WERI-Rb-1 (cell line): ENCODE measurements at regions not wholly inside any gene's neighbourhood (a gene's known extent, or its start where the extent isn't known, plus 50 kb on each side); places are given as distances from the start of the nearest gene placed in this dataset.

Experiments
- DNase-seq: peaks from one replicate; pipeline ENCODE4 v3.0.0-alpha.2; 2020
- H3K27ac ChIP-seq: fragments of 250-450 bp; sonication (Bioruptor Pico); 2 replicates; pipeline ENCODE4 v1.5.1; 2020; ENCODE audit warnings: mild to moderate bottlenecking, moderate library complexity
- H3K27me3 ChIP-seq: fragments of 250-450 bp; sonication (Bioruptor Pico); 2 replicates; pipeline ENCODE4 v1.5.1; 2021; ENCODE audit warnings: mild to moderate bottlenecking, low read depth, moderate library complexity; ENCODE audit not compliant: insufficient read depth, severe bottlenecking
- H3K36me3 ChIP-seq: fragments of 250-450 bp; sonication (Bioruptor Pico); 2 replicates; pipeline ENCODE4 v1.5.1; 2020; ENCODE audit warnings: mild to moderate bottlenecking, moderate library complexity
- H3K4me3 ChIP-seq: 2 replicates; pipeline ENCODE4 v1.5.1; 2011; ENCODE audit warnings: low read depth, mild to moderate bottlenecking, control low read depth, low read length
- H3K9me3 ChIP-seq: fragments of 250-450 bp; sonication (Bioruptor Pico); 2 replicates; pipeline ENCODE4 v1.5.1; 2021; ENCODE audit warnings: mild to moderate bottlenecking, moderate library complexity; ENCODE audit not compliant: severe bottlenecking
- TF ChIP-seq, protein P1 (sequence below): IDR thresholded peaks from 2 replicates; pipeline ENCODE4 v1.5.1; 2011; ENCODE audit warnings: low read depth, mild to moderate bottlenecking, control low read depth, inconsistent platforms, low read length

DNA sequence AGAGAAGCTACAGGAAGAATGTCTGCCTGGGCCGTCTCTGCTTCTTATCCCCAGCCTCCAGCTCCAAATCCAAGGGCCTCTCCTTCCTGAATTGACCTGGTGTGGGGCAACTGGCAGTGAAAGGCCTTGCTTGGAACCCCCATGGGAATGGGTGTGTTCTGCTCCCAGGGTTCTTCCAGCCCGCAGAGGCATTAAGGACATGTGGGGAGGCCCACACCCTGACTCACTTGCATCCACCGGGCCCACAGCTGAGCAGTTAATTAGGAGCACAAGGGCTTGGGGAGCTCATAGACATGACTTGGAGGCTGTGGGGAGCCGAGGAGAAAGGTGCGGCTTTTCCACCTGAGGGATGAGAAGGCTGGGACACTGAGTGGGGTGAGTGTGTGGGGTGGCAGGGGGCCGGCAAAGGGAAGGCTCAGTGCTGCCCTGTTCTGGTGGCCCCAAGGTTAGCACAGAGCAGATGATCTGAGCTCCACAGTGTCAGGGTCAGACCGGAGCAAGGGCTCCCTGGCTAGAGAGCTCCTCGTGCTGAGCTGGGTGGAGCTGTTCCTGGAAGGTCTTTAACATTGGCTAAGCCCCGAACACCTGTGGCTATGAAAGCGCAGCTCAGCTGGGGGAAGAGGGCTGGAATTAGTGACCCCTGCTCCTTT lies 64.5 kb upstream of the NECTIN1 start:
- DNase-seq: peak; percentile 74
- Histone ChIP-seq H3K27me3 (no peaks in the 10 kb centered on the region), H3K9me3 (no peaks in the 10 kb centered on the region), H3K36me3 (no peaks in the 10 kb centered on the region), H3K4me3 (no peak overlapping the region), H3K27ac (no peak overlapping the region)
- TF ChIP-seq, protein P1, sequence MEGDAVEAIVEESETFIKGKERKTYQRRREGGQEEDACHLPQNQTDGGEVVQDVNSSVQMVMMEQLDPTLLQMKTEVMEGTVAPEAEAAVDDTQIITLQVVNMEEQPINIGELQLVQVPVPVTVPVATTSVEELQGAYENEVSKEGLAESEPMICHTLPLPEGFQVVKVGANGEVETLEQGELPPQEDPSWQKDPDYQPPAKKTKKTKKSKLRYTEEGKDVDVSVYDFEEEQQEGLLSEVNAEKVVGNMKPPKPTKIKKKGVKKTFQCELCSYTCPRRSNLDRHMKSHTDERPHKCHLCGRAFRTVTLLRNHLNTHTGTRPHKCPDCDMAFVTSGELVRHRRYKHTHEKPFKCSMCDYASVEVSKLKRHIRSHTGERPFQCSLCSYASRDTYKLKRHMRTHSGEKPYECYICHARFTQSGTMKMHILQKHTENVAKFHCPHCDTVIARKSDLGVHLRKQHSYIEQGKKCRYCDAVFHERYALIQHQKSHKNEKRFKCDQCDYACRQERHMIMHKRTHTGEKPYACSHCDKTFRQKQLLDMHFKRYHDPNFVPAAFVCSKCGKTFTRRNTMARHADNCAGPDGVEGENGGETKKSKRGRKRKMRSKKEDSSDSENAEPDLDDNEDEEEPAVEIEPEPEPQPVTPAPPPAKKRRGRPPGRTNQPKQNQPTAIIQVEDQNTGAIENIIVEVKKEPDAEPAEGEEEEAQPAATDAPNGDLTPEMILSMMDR: peak; percentile 71

DNA sequence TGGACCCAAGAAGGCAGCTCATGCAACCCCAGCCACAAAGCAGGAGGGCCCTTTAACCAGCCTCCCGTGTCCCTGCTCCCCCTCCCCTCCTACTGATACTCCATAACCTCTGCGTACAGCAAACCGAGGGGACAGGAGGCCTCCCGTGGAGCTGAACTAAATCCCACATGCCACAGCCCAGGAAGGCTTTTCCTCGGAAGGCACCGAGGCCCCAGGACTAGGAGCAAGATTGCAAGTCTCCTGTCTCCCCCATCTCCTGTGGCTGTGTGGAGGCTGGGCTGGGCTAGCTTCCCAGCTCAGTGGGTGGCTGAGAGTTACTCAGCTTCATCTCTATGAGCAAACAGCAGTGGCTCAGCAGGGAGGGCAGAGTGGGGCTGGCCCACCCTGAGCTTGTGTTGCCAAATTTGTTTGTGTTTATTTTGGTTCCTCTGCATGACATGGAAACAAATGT lies 62.7 kb upstream of the NECTIN1 start:
- TF ChIP-seq, protein P1: no peak
- no peaks in the 10 kb centered on the region for H3K27me3 ChIP-seq
- DNase-seq: peak; percentile 50
- H3K27ac ChIP-seq: peak overlapping the region; percentile 19
- no peaks in the 10 kb centered on the region for H3K9me3 ChIP-seq
- H3K4me3 ChIP-seq: no peak overlapping the region
- H3K36me3 ChIP-seq: no peaks in the 10 kb centered on the region

DNA sequence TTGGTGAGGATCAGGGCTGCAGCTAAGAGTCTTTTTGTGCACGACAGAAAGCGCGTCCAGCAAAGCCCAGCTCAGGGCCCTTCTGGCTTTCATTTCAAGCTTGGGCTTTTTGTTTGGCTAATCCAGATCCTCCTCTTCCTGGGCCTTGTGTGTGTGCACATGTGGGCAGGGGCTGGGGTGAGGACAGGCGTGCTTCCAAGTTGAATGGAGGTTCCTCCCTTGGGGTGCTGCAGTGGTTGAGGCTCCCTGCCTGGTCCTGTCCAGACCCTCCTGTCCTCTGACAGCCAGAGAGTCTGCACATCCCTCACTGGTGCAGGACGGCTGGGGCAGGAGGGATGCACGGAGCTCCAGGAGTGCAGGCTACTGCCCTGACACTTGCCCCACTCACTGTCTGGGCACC lies 62.0 kb upstream of the NECTIN1 start:
- Histone ChIP-seq H3K27ac (peak overlapping the region; percentile 19), H3K9me3 (no peaks in the 10 kb centered on the region), H3K36me3 (no peaks in the 10 kb centered on the region), H3K4me3 (no peak overlapping the region), H3K27me3 (no peaks in the 10 kb centered on the region)
- TF ChIP-seq, protein P1: no peak
- peak; percentile 27 for DNase-seq

DNA sequence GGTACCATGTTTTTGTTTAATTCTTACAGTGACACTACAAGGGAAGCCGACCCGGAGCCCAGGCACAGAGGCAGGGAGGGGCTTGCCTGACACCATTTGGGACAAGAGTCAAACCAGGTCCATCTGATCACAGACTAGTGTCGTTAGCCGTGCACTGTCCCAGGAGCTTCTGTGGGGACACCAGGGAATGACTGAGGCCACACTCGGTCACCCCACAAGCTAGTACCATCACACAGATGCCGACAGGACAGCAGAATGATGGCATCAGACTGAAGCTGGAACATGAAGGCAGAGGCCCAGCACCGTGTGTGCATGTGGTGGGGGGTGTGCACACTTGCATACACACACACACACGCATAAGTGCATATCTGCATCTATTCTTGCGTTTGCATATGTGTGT lies 61.5 kb upstream of the NECTIN1 start:
- H3K27me3 ChIP-seq: no peaks in the 10 kb centered on the region
- no peak for DNase-seq
- H3K36me3 ChIP-seq: no peaks in the 10 kb centered on the region
- H3K9me3 ChIP-seq: no peaks in the 10 kb centered on the region
- TF ChIP-seq, protein P1: no peak
- no peak overlapping the region for H3K4me3 ChIP-seq
- H3K27ac ChIP-seq: peak overlapping the region; percentile 19

DNA sequence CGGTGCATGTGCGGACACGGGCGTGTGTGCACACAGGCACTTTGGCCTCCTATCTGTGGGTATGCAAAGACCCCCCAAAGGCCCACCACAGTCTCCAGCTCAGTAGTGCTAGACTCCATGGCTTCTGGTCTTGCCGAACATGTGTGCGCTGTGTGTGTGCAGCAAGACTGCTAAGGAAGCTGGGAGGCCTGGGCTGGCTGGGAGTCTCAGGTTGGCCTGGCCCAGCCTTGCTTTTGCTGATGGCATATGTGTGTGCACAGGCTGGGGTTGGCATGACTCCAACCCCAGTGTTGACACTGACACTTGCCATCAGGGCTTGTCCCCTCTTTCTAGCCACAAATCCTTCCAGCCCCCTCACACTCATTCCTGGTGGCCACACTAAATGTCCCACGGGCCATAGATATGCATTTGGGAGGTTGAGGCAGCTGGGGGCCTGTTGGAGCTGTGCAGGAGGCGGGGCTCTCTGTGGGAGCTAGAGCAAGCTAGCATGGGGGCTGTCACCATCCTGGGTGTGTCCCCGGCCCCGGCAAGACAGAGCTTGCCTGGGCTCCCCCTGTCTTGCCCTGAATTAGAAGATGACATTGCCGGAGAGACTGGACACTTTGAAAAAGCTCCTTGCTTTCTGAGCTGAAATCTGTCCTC lies 60.9 kb upstream of the NECTIN1 start:
- Histone ChIP-seq H3K4me3 (no peak overlapping the region), H3K27me3 (no peaks in the 10 kb centered on the region), H3K27ac (no peak overlapping the region), H3K9me3 (no peaks in the 10 kb centered on the region), H3K36me3 (no peaks in the 10 kb centered on the region)
- TF ChIP-seq, protein P1: no peak
- DNase-seq: no peak
